GM10266 (cell line): ENCODE measurements at regions not wholly inside any gene's neighbourhood (a gene's known extent, or its start where the extent isn't known, plus 50 kb on each side); places are given as distances from the start of the nearest gene placed in this dataset.

Experiments
- DNase-seq: peaks from one replicate; pipeline ENCODE4 v3.0.0; 2012; ENCODE audit errors: extremely low spot score
- CTCF ChIP-seq: IDR thresholded peaks from 2 replicates; pipeline ENCODE4 v1.5.1; 2012; ENCODE audit warnings: mild to moderate bottlenecking, low read depth; ENCODE audit not compliant: control insufficient read depth, insufficient read depth; ENCODE audit errors: missing control alignments

GRCh38 chr6:139436957-139437348 lies 62.5 kb upstream of the CITED2 start:
- DNase-seq, result no peak
- no peak for TF ChIP-seq CTCF

- TF ChIP-seq CTCF, result no peak
These were observed 61.9 kb upstream of the CITED2 start for GRCh38 chr6:139436200-139436956.

GRCh38 chr6:139433631-139434419 lies 59.4 kb upstream of the CITED2 start:
- TF ChIP-seq CTCF, result no peak

More at GRCh38 chr6:139436200-139436956, 61.9 kb upstream of the CITED2 start:
- DNase-seq, result no peak

GRCh38 chr6:139431602-139431956 lies 57.1 kb upstream of the CITED2 start:
- no peak for TF ChIP-seq CTCF
- DNase-seq, result no peak

More at GRCh38 chr6:139433631-139434419, 59.4 kb upstream of the CITED2 start:
- DNase-seq, result no peak

- DNase-seq, result no peak
- TF ChIP-seq CTCF, result no peak
These were observed 56.6 kb upstream of the CITED2 start for GRCh38 chr6:139430899-139431601.

- DNase-seq, result no peak
- no peak for TF ChIP-seq CTCF
These were observed 55.2 kb upstream of the CITED2 start for GRCh38 chr6:139429580-139430145.

GRCh38 chr6:139427199-139427598 lies 52.8 kb upstream of the CITED2 start:
- no peak for DNase-seq

More at GRCh38 chr6:139427199-139427598, 52.8 kb upstream of the CITED2 start:
- no peak for TF ChIP-seq CTCF
